ENCODE measurements at regions not wholly inside any gene's neighbourhood (a gene's known extent, or its start where the extent isn't known, plus 50 kb on each side); places are given as distances from the start of the nearest gene placed in this dataset.

GRCh38 chr7:32200646-32201045 lies 130.4 kb upstream of the PDE1C start:
- Histone ChIP-seq H3K4me3 (no peak overlapping the region), H3K4me2 (ENCODE audit: unreplicated experiment) (no peak overlapping the region), H2AFZ (no peak overlapping the region), H4K20me1 (ENCODE audit: insufficient read depth) (no peaks in the 10 kb centered on the region), H3K4me1 (ENCODE audit: insufficient read depth) (no peaks in the 10 kb centered on the region), H3K79me2 (ENCODE audit: insufficient read depth) (no peaks in the 10 kb centered on the region), H3K36me3 (ENCODE audit: low read depth) (no peaks in the 10 kb centered on the region), H3K27me3 (replicated peaks; ENCODE audit: insufficient read depth) (no peaks in the 10 kb centered on the region), H3K9ac (no peak overlapping the region), H3F3A (ENCODE audit: insufficient read depth) (no peaks in the 10 kb centered on the region), H3K9me3 (ENCODE audit: low read depth) (no peaks in the 10 kb centered on the region), H3K9me2 (ENCODE audit: insufficient read depth) (no peaks in the 10 kb centered on the region), H3K27ac (no peak overlapping the region)
- in situ Hi-C loops (cut with MboI) = loop anchor here (25.0 kb wide), 1 partner anchor 1063 kb away; no protein-coding TSS in a partner anchor
- 5 to 13% methylated on average over 1 of the region's 1 CpG for WGBS, 2 experiments (ENCODE audit: low coverage in 1 of 2, low lambda C conversion rate in 2 of 2, missing lambda C conversion rate in 2 of 2)
- TF ChIP-seq EZH2phosphoT487 (IDR thresholded peaks at IDR 0.05; ENCODE audit: insufficient read depth, low read depth) (no peak), EZH2 (IDR thresholded peaks at IDR 0.05; ENCODE audit: insufficient read depth, poor library complexity, severe bottlenecking) (no peak)
- no peak for DNase-seq

GRCh38 chr7:32194537-32194936 lies 124.3 kb upstream of the PDE1C start:
- no peaks in the 10 kb centered on the region for H3K9me2 ChIP-seq (ENCODE audit: insufficient read depth)
- H3K9me3 ChIP-seq (ENCODE audit: low read depth) = no peaks in the 10 kb centered on the region
- no peaks in the 10 kb centered on the region for H3K36me3 ChIP-seq (ENCODE audit: low read depth)
- DNase-seq = no peak
- in situ Hi-C loops (cut with MboI) = no loop called here
- H3K4me3 ChIP-seq = no peak overlapping the region
- no peak overlapping the region for H3K27ac ChIP-seq
- H3K79me2 ChIP-seq (ENCODE audit: insufficient read depth) = no peaks in the 10 kb centered on the region
- H3K9ac ChIP-seq = no peak overlapping the region
- H3K4me1 ChIP-seq (ENCODE audit: insufficient read depth) = no peaks in the 10 kb centered on the region
- no peak overlapping the region for H3K4me2 ChIP-seq (ENCODE audit: unreplicated experiment)
- no peak for TF ChIP-seq EZH2 (IDR thresholded peaks at IDR 0.05; ENCODE audit: insufficient read depth, poor library complexity, severe bottlenecking)
- no peak for TF ChIP-seq EZH2phosphoT487 (IDR thresholded peaks at IDR 0.05; ENCODE audit: insufficient read depth, low read depth)
- H3K27me3 ChIP-seq (replicated peaks; ENCODE audit: insufficient read depth) = no peaks in the 10 kb centered on the region
- H3F3A ChIP-seq (ENCODE audit: insufficient read depth) = no peaks in the 10 kb centered on the region
- H4K20me1 ChIP-seq (ENCODE audit: insufficient read depth) = no peaks in the 10 kb centered on the region
- H2AFZ ChIP-seq = no peak overlapping the region

- Histone ChIP-seq H3F3A (ENCODE audit: insufficient read depth) (no peaks in the 10 kb centered on the region), H3K9me3 (ENCODE audit: low read depth) (no peaks in the 10 kb centered on the region), H3K79me2 (ENCODE audit: insufficient read depth) (no peaks in the 10 kb centered on the region), H4K20me1 (ENCODE audit: insufficient read depth) (no peaks in the 10 kb centered on the region), H3K4me1 (ENCODE audit: insufficient read depth) (no peaks in the 10 kb centered on the region), H3K4me2 (ENCODE audit: unreplicated experiment) (no peak overlapping the region), H3K36me3 (ENCODE audit: low read depth) (no peaks in the 10 kb centered on the region), H3K9ac (no peak overlapping the region), H3K27ac (no peak overlapping the region), H3K4me3 (no peak overlapping the region), H2AFZ (no peak overlapping the region), H3K27me3 (replicated peaks; ENCODE audit: insufficient read depth) (no peaks in the 10 kb centered on the region), H3K9me2 (ENCODE audit: insufficient read depth) (no peaks in the 10 kb centered on the region)
- 23 to 27% methylated on average over 2 of the region's 2 CpGs for WGBS, 2 experiments (ENCODE audit: low coverage in 1 of 2, low lambda C conversion rate in 2 of 2, missing lambda C conversion rate in 2 of 2)
- DNase-seq = no peak
- in situ Hi-C loops (cut with MboI) = no loop called here
- TF ChIP-seq EZH2phosphoT487 (IDR thresholded peaks at IDR 0.05; ENCODE audit: insufficient read depth, low read depth) (no peak), EZH2 (IDR thresholded peaks at IDR 0.05; ENCODE audit: insufficient read depth, poor library complexity, severe bottlenecking) (no peak)
Measured at GRCh38 chr7:32191305-32191704, 121.1 kb upstream of the PDE1C start.

GRCh38 chr7:32179567-32179966 lies 109.4 kb upstream of the PDE1C start:
- in situ Hi-C loops (cut with MboI) = no loop called here
- no peak for TF ChIP-seq EZH2 (IDR thresholded peaks at IDR 0.05; ENCODE audit: insufficient read depth, poor library complexity, severe bottlenecking)

GRCh38 chr7:32178677-32179366 lies 108.6 kb upstream of the PDE1C start:
- H3K27me3 ChIP-seq (replicated peaks; ENCODE audit: insufficient read depth) = no peaks in the 10 kb centered on the region
- no peak overlapping the region for H3K27ac ChIP-seq
- 40 to 48% methylated on average over 7 of the region's 7 CpGs for WGBS, 2 experiments (ENCODE audit: low coverage in 1 of 2, low lambda C conversion rate in 2 of 2, missing lambda C conversion rate in 2 of 2)
- no peaks in the 10 kb centered on the region for H4K20me1 ChIP-seq (ENCODE audit: insufficient read depth)
- DNase-seq = no peak
- H3K9me3 ChIP-seq (ENCODE audit: low read depth) = no peaks in the 10 kb centered on the region
- H3K79me2 ChIP-seq (ENCODE audit: insufficient read depth) = no peaks in the 10 kb centered on the region
- no peak overlapping the region for H2AFZ ChIP-seq
- H3K4me1 ChIP-seq (ENCODE audit: insufficient read depth) = no peaks in the 10 kb centered on the region
- H3K4me2 ChIP-seq (ENCODE audit: unreplicated experiment) = no peak overlapping the region
- H3F3A ChIP-seq (ENCODE audit: insufficient read depth) = no peaks in the 10 kb centered on the region
- H3K36me3 ChIP-seq (ENCODE audit: low read depth) = no peaks in the 10 kb centered on the region
- TF ChIP-seq EZH2 (IDR thresholded peaks at IDR 0.05; ENCODE audit: insufficient read depth, poor library complexity, severe bottlenecking) (no peak), EZH2phosphoT487 (IDR thresholded peaks at IDR 0.05; ENCODE audit: insufficient read depth, low read depth) (no peak)
- in situ Hi-C loops (cut with MboI) = no loop called here
- H3K9ac ChIP-seq = no peak overlapping the region
- H3K9me2 ChIP-seq (ENCODE audit: insufficient read depth) = no peaks in the 10 kb centered on the region
- H3K4me3 ChIP-seq = no peak overlapping the region

More at GRCh38 chr7:32179567-32179966, 109.4 kb upstream of the PDE1C start:
- WGBS, 2 experiments (ENCODE audit: low coverage in 1 of 2, low lambda C conversion rate in 2 of 2, missing lambda C conversion rate in 2 of 2) = 0 to 4% methylated on average over 1 of the region's 1 CpG
- peak; percentile 48 for DNase-seq
- no peak overlapping the region for H3K4me3 ChIP-seq
- no peak overlapping the region for H3K27ac ChIP-seq
- no peak overlapping the region for H2AFZ ChIP-seq
- no peaks in the 10 kb centered on the region for H3K9me2 ChIP-seq (ENCODE audit: insufficient read depth)
- no peaks in the 10 kb centered on the region for H3K27me3 ChIP-seq (replicated peaks; ENCODE audit: insufficient read depth)
- H3K79me2 ChIP-seq (ENCODE audit: insufficient read depth) = no peaks in the 10 kb centered on the region
- H3K9ac ChIP-seq = no peak overlapping the region
- H3K9me3 ChIP-seq (ENCODE audit: low read depth) = no peaks in the 10 kb centered on the region
- no peaks in the 10 kb centered on the region for H3K36me3 ChIP-seq (ENCODE audit: low read depth)
- no peaks in the 10 kb centered on the region for H3F3A ChIP-seq (ENCODE audit: insufficient read depth)
- H3K4me2 ChIP-seq (ENCODE audit: unreplicated experiment) = no peak overlapping the region
- H3K4me1 ChIP-seq (ENCODE audit: insufficient read depth) = no peaks in the 10 kb centered on the region
- H4K20me1 ChIP-seq (ENCODE audit: insufficient read depth) = no peaks in the 10 kb centered on the region
